ENCODE measurements at regions not wholly inside any gene's neighbourhood (a gene's known extent, or its start where the extent isn't known, plus 50 kb on each side); places are given as distances from the start of the nearest gene placed in this dataset.
A peak's percentile ranks its signal among the peaks of the same experiment; 100 is the strongest.

- intact Hi-C loops (cut with DNase I): no loop called here
- no peak for DNase-seq
Observed at GRCh38 chr1:173128742-173129141, 78.0 kb upstream of the TNFSF18 start.

- intact Hi-C loops (cut with DNase I): no loop called here
Observed at GRCh38 chr1:173127369-173128307, 76.9 kb upstream of the TNFSF18 start.

GRCh38 chr1:173126421-173126820 is 75.7 kb upstream of the TNFSF18 start:
- DNase-seq: no peak
- intact Hi-C loops (cut with DNase I): no loop called here

More at GRCh38 chr1:173127369-173128307, 76.9 kb upstream of the TNFSF18 start:
- DNase-seq: no peak

GRCh38 chr1:173122958-173123852 is 72.5 kb upstream of the TNFSF18 start:
- intact Hi-C loops (cut with DNase I): no loop called here
- peak in 36 of 42 donors; percentile 5 to 68 (median 28) for DNase-seq

GRCh38 chr1:173122344-173122935 is 71.7 kb upstream of the TNFSF18 start:
- DNase-seq: no peak
- intact Hi-C loops (cut with DNase I): no loop called here

- no peak for DNase-seq
- intact Hi-C loops (cut with DNase I): no loop called here
Observed at GRCh38 chr1:173118404-173118803, 67.7 kb upstream of the TNFSF18 start.

GRCh38 chr1:173117761-173118160 is 67.0 kb upstream of the TNFSF18 start:
- intact Hi-C loops (cut with DNase I): no loop called here
- no peak for DNase-seq

GRCh38 chr1:173117108-173117633 is 66.4 kb upstream of the TNFSF18 start:
- intact Hi-C loops (cut with DNase I): no loop called here
- DNase-seq: peak in 1 of 42 donors; percentile 5

- DNase-seq: no peak
- intact Hi-C loops (cut with DNase I): no loop called here
Observed at GRCh38 chr1:173114346-173114745, 63.6 kb upstream of the TNFSF18 start.

GRCh38 chr1:173113015-173113741 is 62.4 kb upstream of the TNFSF18 start:
- intact Hi-C loops (cut with DNase I): no loop called here
- DNase-seq: no peak

- intact Hi-C loops (cut with DNase I): no loop called here
- no peak for DNase-seq
Observed at GRCh38 chr1:173112129-173112528, 61.4 kb upstream of the TNFSF18 start.

GRCh38 chr1:173107696-173108095 is 57.0 kb upstream of the TNFSF18 start:
- intact Hi-C loops (cut with DNase I): no loop called here

GRCh38 chr1:173103006-173103405 is 52.3 kb upstream of the TNFSF18 start:
- intact Hi-C loops (cut with DNase I): no loop called here
- DNase-seq: no peak

More at GRCh38 chr1:173107696-173108095, 57.0 kb upstream of the TNFSF18 start:
- DNase-seq: no peak

GRCh38 chr1:173101589-173101988 is 50.8 kb upstream of the TNFSF18 start:
- intact Hi-C loops (cut with DNase I): no loop called here
- DNase-seq: no peak

- DNase-seq: no peak
- intact Hi-C loops (cut with DNase I): no loop called here
Observed at GRCh38 chr1:173100476-173101107, 49.9 kb upstream of the TNFSF18 start.
